NT2/D1 (cell line): ENCODE measurements at regions not wholly inside any gene's neighbourhood (a gene's known extent, or its start where the extent isn't known, plus 50 kb on each side); places are given as distances from the start of the nearest gene placed in this dataset.

Experiments used
- YY1 ChIP-seq: IDR thresholded peaks from 2 replicates; pipeline ENCODE4 v1.6.1; 2011; ENCODE audit not compliant: insufficient read length, insufficient read depth
- ZNF274 ChIP-seq: IDR thresholded peaks from 2 replicates; pipeline ENCODE4 v1.6.1; 2011; ENCODE audit warnings: mild to moderate bottlenecking, low read depth, low read length

DNA sequence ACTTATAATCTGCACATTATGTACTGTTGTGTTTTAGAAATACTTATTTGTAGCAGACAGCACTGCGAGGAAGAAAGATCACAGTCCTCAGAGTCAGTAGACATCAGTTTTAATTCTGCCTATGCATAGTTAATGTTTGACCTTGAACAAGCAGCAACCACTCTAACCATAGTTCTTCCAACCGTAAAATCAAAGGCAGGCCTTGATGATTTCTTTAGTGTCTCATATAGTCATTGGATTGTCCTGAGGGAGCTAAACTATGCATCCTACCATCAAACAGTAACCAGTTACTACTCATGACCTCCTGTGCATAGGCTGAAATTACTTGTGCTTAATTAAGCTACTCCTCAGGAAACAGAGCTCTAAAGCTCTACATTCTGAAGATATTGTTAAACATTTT, 294.8 kb upstream of the STXBP5 start:
- TF ChIP-seq YY1 (no peak), ZNF274 (no peak)
